ENCODE measurements at regions not wholly inside any gene's neighbourhood (a gene's known extent, or its start where the extent isn't known, plus 50 kb on each side); places are given as distances from the start of the nearest gene placed in this dataset.

- TF ChIP-seq CTCF (IDR thresholded peaks at IDR 0.05; ENCODE audit: low read length), result no peak
- no peak for TF ChIP-seq EZH2 (optimal IDR thresholded peaks at IDR 0.05; ENCODE audit: low read depth, low read length)
- no peak for TF ChIP-seq EZH2phosphoT487 (IDR thresholded peaks at IDR 0.05; ENCODE audit: low read length)
These were observed 275.4 kb upstream of the TCERG1L start for GRCh38 chr10:131586958-131587357.

Data from MM.1S (cell line).